Upper lobe of left lung (tissue), 4 donors: ENCODE measurements at regions not wholly inside any gene's neighbourhood (a gene's known extent, or its start where the extent isn't known, plus 50 kb on each side); places are given as distances from the start of the nearest gene placed in this dataset.

Source experiments
- CTCF ChIP-seq, 6 experiments: fragments of 450-650 bp in 4 of 6; fragments of 200-600 bp in 2 of 6; sonication (generic) in 2 of 6; IDR thresholded peaks; one replicate each; pipeline ENCODE4 v1.5.1; 2016 to 2019; ENCODE audit warnings: antibody characterized with exemption in 6 of 6
- EP300 ChIP-seq, 4 donors: sonication (generic); formaldehyde crosslinking; IDR thresholded peaks; one replicate each; pipeline ENCODE4 v1.5.1; 2017; ENCODE audit warnings: antibody characterized with exemption in 4 of 4, control low read depth in 2 of 4
- POLR2A ChIP-seq, 4 donors: fragments of 450-650 bp; IDR thresholded peaks; one replicate each; pipeline ENCODE4 v1.5.1; 2016 to 2017; ENCODE audit warnings: antibody characterized with exemption in 4 of 4, mild to moderate bottlenecking in 2 of 4
- POLR2AphosphoS5 ChIP-seq, 2 donors: sonication (generic); formaldehyde crosslinking; IDR thresholded peaks; one replicate each; pipeline ENCODE4 v1.5.1; 2017; ENCODE audit warnings: antibody characterized with exemption in 2 of 2

- TF ChIP-seq EP300 (IDR thresholded peaks at IDR 0.05) (no peak), POLR2AphosphoS5 (IDR thresholded peaks at IDR 0.05) (no peak), POLR2A (IDR thresholded peaks at IDR 0.05) (no peak), CTCF (IDR thresholded peaks at IDR 0.05) (no peak)
Observed at GRCh38 chr5:126023994-126024441, 399.2 kb upstream of the GRAMD2B start.
